GM23338 (cell line): ENCODE measurements at regions not wholly inside any gene's neighbourhood (a gene's known extent, or its start where the extent isn't known, plus 50 kb on each side); places are given as distances from the start of the nearest gene placed in this dataset.

Source experiments
- CREB1 ChIP-seq: fragments of 250-450 bp; sonication (Bioruptor Pico); IDR thresholded peaks from 2 replicates; pipeline ENCODE4 v1.5.0; 2020; ENCODE audit warnings: low read depth, mild to moderate bottlenecking, moderate library complexity
- EZH2 ChIP-seq: fragments of 200-600 bp; sonication (generic); IDR thresholded peaks from one replicate; pipeline ENCODE4 v1.8.0; 2017; ENCODE audit warnings: antibody characterized with exemption, mild to moderate bottlenecking, low read depth; ENCODE audit not compliant: unreplicated experiment
- EZH2phosphoT487 ChIP-seq: fragments of 200-600 bp; sonication (generic); IDR thresholded peaks from one replicate; pipeline ENCODE4 v1.8.1; 2018; ENCODE audit warnings: antibody characterized with exemption; ENCODE audit not compliant: unreplicated experiment
- POLR2AphosphoS5 ChIP-seq: IDR thresholded peaks from 2 replicates; pipeline ENCODE4 v1.6.1; 2016; ENCODE audit warnings: antibody characterized with exemption, low read depth
- REST ChIP-seq: IDR thresholded peaks from one replicate; pipeline ENCODE4 v1.6.1; 2018; ENCODE audit warnings: antibody characterized with exemption; ENCODE audit not compliant: unreplicated experiment
- STAT1 ChIP-seq: IDR thresholded peaks from one replicate; pipeline ENCODE4 v1.6.1; 2016; ENCODE audit warnings: antibody characterized with exemption; ENCODE audit not compliant: unreplicated experiment
- ZNF331 ChIP-seq: fragments of 250-450 bp; sonication (Bioruptor Pico); IDR thresholded peaks from 2 replicates; pipeline ENCODE4 v1.5.0; 2020; ENCODE audit warnings: low read depth, mild to moderate bottlenecking, moderate library complexity
- TF ChIP-seq, protein P1 (sequence below), 2 experiments: fragments of 200-600 bp in 1 of 2; sonication (generic) in 1 of 2; conservative IDR thresholded peaks; 2 replicates each; pipeline versions ENCODE4 v1.5.1 to v1.6.1; 2016 to 2017; ENCODE audit warnings: antibody characterized with exemption in 2 of 2, low read depth in 2 of 2, mild to moderate bottlenecking in 2 of 2, moderate library complexity in 1 of 2
- TF ChIP-seq, protein P2 (sequence below): IDR thresholded peaks from 2 replicates; pipeline ENCODE4 v1.6.1; 2016; ENCODE audit warnings: antibody characterized with exemption

GRCh38 chr18:72171596-72171995, 372.5 kb downstream of the CBLN2 start:
- no peak for TF ChIP-seq POLR2AphosphoS5
- no peak for TF ChIP-seq EZH2
- TF ChIP-seq, protein P1, sequence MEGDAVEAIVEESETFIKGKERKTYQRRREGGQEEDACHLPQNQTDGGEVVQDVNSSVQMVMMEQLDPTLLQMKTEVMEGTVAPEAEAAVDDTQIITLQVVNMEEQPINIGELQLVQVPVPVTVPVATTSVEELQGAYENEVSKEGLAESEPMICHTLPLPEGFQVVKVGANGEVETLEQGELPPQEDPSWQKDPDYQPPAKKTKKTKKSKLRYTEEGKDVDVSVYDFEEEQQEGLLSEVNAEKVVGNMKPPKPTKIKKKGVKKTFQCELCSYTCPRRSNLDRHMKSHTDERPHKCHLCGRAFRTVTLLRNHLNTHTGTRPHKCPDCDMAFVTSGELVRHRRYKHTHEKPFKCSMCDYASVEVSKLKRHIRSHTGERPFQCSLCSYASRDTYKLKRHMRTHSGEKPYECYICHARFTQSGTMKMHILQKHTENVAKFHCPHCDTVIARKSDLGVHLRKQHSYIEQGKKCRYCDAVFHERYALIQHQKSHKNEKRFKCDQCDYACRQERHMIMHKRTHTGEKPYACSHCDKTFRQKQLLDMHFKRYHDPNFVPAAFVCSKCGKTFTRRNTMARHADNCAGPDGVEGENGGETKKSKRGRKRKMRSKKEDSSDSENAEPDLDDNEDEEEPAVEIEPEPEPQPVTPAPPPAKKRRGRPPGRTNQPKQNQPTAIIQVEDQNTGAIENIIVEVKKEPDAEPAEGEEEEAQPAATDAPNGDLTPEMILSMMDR (conservative IDR thresholded peaks at IDR 0.05; ENCODE audit: low read depth in 2 of 2): no peak
- no peak for TF ChIP-seq CREB1 (CRISPR knock-in tag)
- no peak for TF ChIP-seq EZH2phosphoT487
- no peak for TF ChIP-seq ZNF331 (CRISPR knock-in tag)
- TF ChIP-seq STAT1: no peak
- TF ChIP-seq REST: no peak
- TF ChIP-seq, protein P2, sequence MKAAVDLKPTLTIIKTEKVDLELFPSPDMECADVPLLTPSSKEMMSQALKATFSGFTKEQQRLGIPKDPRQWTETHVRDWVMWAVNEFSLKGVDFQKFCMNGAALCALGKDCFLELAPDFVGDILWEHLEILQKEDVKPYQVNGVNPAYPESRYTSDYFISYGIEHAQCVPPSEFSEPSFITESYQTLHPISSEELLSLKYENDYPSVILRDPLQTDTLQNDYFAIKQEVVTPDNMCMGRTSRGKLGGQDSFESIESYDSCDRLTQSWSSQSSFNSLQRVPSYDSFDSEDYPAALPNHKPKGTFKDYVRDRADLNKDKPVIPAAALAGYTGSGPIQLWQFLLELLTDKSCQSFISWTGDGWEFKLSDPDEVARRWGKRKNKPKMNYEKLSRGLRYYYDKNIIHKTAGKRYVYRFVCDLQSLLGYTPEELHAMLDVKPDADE: no peak
